ENCODE measurements at regions not wholly inside any gene's neighbourhood (a gene's known extent, or its start where the extent isn't known, plus 50 kb on each side); places are given as distances from the start of the nearest gene placed in this dataset.

DNA sequence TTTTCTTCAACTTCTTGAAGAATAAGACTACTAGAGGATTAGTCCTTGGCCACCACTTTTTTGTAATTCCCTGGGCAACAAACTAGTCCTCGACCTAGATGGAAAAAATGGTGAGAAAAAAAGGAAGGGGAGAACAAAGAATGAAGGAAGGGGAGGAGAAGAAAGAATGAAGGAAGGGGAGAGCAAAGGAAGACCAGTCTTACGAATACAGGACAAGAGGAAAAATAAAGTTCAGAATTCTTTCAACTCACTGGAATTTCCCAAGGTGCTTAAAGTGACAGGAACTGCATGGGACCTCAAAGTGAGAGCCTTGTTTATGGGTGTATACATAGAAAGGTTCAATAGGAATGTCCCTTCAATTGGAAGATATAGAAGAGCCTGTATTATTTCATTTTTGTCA, 509.3 kb upstream of the JARID2 start:
- CTCF ChIA-PET, result no interaction called here
- TF ChIP-seq, protein P1, sequence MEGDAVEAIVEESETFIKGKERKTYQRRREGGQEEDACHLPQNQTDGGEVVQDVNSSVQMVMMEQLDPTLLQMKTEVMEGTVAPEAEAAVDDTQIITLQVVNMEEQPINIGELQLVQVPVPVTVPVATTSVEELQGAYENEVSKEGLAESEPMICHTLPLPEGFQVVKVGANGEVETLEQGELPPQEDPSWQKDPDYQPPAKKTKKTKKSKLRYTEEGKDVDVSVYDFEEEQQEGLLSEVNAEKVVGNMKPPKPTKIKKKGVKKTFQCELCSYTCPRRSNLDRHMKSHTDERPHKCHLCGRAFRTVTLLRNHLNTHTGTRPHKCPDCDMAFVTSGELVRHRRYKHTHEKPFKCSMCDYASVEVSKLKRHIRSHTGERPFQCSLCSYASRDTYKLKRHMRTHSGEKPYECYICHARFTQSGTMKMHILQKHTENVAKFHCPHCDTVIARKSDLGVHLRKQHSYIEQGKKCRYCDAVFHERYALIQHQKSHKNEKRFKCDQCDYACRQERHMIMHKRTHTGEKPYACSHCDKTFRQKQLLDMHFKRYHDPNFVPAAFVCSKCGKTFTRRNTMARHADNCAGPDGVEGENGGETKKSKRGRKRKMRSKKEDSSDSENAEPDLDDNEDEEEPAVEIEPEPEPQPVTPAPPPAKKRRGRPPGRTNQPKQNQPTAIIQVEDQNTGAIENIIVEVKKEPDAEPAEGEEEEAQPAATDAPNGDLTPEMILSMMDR (IDR thresholded peaks at IDR 0.05; ENCODE audit: unreplicated experiment), result no peak
- BruUV-seq (replicated peaks), result no TSS peak
- Mint-ChIP-seq H3K27me3 (ENCODE audit: unreplicated experiment) (no peaks in the 10 kb centered on the region), H3K36me3 (ENCODE audit: insufficient read depth, unreplicated experiment) (peaks cover 12% of the 10 kb centered on the region), H3K4me3 (ENCODE audit: low read depth, unreplicated experiment) (no peak overlapping the region), H3K4me1 (ENCODE audit: low read depth, unreplicated experiment) (peaks cover 31% of the 10 kb centered on the region), H3K9me3 (ENCODE audit: low read depth, unreplicated experiment) (no peaks in the 10 kb centered on the region), H3K27ac (ENCODE audit: unreplicated experiment) (peak overlapping the region; percentile 45)
- intact Hi-C loops (cut with micrococcal nuclease; ENCODE audit: unreplicated experiment), result no loop called here
- no peak for DNase-seq

GRCh38 chr6:14738497-14738896, 507.4 kb upstream of the JARID2 start:
- no peak for DNase-seq
- TF ChIP-seq, protein P1 (IDR thresholded peaks at IDR 0.05; ENCODE audit: unreplicated experiment), result no peak
- Mint-ChIP-seq H3K36me3 (ENCODE audit: insufficient read depth, unreplicated experiment) (peaks cover 5% of the 10 kb centered on the region), H3K27ac (ENCODE audit: unreplicated experiment) (no peak overlapping the region), H3K27me3 (ENCODE audit: unreplicated experiment) (no peaks in the 10 kb centered on the region), H3K9me3 (ENCODE audit: low read depth, unreplicated experiment) (no peaks in the 10 kb centered on the region), H3K4me3 (ENCODE audit: low read depth, unreplicated experiment) (no peak overlapping the region), H3K4me1 (ENCODE audit: low read depth, unreplicated experiment) (peaks cover 19% of the 10 kb centered on the region)
- no TSS peak for BruUV-seq (replicated peaks)
- intact Hi-C loops (cut with micrococcal nuclease; ENCODE audit: unreplicated experiment), result no loop called here
- CTCF ChIA-PET, result no interaction called here

- Mint-ChIP-seq H3K9me3 (ENCODE audit: low read depth, unreplicated experiment) (no peaks in the 10 kb centered on the region), H3K27me3 (ENCODE audit: unreplicated experiment) (no peaks in the 10 kb centered on the region), H3K27ac (ENCODE audit: unreplicated experiment) (no peak overlapping the region), H3K4me1 (ENCODE audit: low read depth, unreplicated experiment) (peaks cover 19% of the 10 kb centered on the region), H3K4me3 (ENCODE audit: low read depth, unreplicated experiment) (no peak overlapping the region), H3K36me3 (ENCODE audit: insufficient read depth, unreplicated experiment) (peaks cover 7% of the 10 kb centered on the region)
- CTCF ChIA-PET, result no interaction called here
- TF ChIP-seq, protein P1 (IDR thresholded peaks at IDR 0.05; ENCODE audit: unreplicated experiment), result no peak
- no TSS peak for BruUV-seq (replicated peaks)
- intact Hi-C loops (cut with micrococcal nuclease; ENCODE audit: unreplicated experiment), result no loop called here
- no peak for DNase-seq
Measured at GRCh38 chr6:14738933-14739332, 506.9 kb upstream of the JARID2 start.

GRCh38 chr6:14739827-14740226, 506.0 kb upstream of the JARID2 start:
- CTCF ChIA-PET, result no interaction called here
- BruUV-seq (replicated peaks), result no TSS peak

More at GRCh38 chr6:14739827-14740226, 506.0 kb upstream of the JARID2 start:
- TF ChIP-seq, protein P1 (IDR thresholded peaks at IDR 0.05; ENCODE audit: unreplicated experiment), result no peak
- no peak overlapping the region for H3K4me3 Mint-ChIP-seq (ENCODE audit: low read depth, unreplicated experiment)
- peaks cover 2% of the 10 kb centered on the region for H3K9me3 Mint-ChIP-seq (ENCODE audit: low read depth, unreplicated experiment)
- no peaks in the 10 kb centered on the region for H3K27me3 Mint-ChIP-seq (ENCODE audit: unreplicated experiment)
- H3K27ac Mint-ChIP-seq (ENCODE audit: unreplicated experiment), result no peak overlapping the region
- peaks cover 10% of the 10 kb centered on the region for H3K36me3 Mint-ChIP-seq (ENCODE audit: insufficient read depth, unreplicated experiment)
- intact Hi-C loops (cut with micrococcal nuclease; ENCODE audit: unreplicated experiment), result no loop called here
- peaks cover 18% of the 10 kb centered on the region for H3K4me1 Mint-ChIP-seq (ENCODE audit: low read depth, unreplicated experiment)
- no peak for DNase-seq
